Germinal center (tissue), 1 donor: ENCODE measurements at regions not wholly inside any gene's neighbourhood (a gene's known extent, or its start where the extent isn't known, plus 50 kb on each side); places are given as distances from the start of the nearest gene placed in this dataset.

Experiments
- DNase-seq: peaks from one replicate; pipeline ENCODE4 v3.0.0; 2012; ENCODE audit warnings: mixed read lengths, low spot score

DNA sequence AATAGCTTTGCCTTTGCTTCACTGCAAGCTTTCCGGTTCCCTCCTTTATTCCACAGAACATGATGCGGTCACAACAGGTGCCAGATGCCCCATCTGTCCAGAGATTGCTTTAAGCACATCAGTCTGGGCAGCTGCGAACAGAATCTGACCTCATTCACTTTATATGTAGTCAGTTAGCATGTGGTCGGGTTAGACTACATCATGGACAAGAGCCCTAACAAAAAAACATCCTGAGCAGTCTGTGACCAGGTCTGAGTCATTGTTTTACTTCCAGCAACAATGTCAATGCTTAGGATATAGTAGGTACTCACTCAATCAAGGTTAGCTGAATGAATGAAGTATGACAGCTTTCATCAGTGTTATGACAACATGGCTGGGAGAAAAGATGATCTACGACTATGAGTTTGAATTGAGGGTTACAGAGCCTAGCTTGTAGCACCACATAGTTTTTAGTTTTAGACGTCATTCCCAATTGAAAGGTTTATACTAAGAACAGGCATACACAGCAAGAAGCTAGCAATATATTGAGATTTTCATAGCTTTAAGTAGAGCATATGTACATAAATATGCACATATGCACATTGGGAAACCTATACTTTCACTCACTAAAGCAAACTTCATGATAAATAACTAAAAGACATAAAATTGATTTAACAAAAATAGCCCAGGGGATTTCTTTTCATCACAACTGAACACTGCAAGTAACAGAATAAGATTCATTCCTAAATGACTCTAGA is 64.2 kb upstream of the TMCC3 start:
- no peak for DNase-seq

- no peak for DNase-seq
These were observed 62.6 kb upstream of the TMCC3 start for GRCh38 chr12:94712815-94713515.

DNA sequence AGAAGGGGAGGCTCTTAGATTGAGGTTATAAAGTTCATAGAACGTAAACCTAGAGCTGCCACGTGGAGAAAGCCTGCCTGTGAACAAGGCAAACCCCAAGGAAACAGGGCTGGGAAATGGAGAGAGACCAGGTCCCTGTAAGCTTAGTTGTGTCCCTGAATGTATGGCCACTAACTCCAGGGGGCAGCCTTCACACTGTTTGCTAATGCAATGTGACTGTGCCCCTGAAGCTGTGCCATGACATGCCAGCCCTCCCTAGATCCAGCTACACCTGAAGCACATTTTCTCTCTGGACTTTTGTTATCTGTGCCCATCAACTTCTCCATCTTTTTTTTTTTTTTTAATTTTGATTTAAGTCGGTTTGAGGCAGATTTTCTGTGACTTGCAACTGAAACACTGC is 60.6 kb upstream of the TMCC3 start:
- peak; percentile 60 for DNase-seq

GRCh38 chr12:94707892-94708291 is 57.5 kb upstream of the TMCC3 start:
- no peak for DNase-seq

DNA sequence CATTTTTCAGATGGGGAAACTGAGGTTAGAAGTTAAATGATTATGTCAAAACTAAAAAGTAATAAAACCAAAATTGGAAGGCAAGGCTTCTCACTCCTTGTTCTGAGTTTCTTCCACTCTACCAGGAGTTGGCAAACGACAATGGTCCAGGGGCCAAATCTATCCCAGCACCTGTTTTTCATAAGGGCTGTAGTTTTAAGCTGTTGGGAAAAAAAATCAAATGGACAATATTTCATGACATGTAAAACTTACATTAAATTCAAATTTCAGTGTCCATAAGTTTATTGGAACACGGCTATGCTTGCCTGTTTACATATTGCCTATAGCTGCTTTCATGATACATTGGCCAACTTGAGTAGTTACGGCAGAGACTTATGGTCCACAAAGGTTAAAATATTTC is 56.7 kb upstream of the TMCC3 start:
- no peak for DNase-seq

GRCh38 chr12:94706250-94706661 is 55.9 kb upstream of the TMCC3 start:
- DNase-seq: no peak

GRCh38 chr12:94705676-94706075 is 55.3 kb upstream of the TMCC3 start:
- no peak for DNase-seq

- DNase-seq: no peak
These were observed 54.3 kb upstream of the TMCC3 start for GRCh38 chr12:94704452-94705306.

DNA sequence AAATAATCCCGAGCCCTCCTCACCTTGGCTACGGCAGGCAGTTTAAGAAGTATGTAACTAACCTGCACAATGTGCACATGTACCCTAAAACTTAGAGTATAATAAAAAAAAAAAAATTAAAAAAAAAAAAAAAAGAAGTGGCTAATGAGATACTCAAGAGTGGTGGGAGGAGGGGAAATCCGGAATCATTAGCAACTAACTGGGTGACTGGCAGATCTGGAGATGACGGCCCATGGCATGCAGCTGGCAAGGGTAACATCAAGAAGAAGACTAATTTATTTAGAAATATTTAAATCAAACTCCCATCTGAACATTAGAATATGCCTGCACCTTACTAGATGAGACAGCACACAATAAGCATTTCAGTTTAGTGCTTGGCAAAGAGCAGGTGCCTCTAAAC is 52.3 kb upstream of the TMCC3 start:
- no peak for DNase-seq

DNA sequence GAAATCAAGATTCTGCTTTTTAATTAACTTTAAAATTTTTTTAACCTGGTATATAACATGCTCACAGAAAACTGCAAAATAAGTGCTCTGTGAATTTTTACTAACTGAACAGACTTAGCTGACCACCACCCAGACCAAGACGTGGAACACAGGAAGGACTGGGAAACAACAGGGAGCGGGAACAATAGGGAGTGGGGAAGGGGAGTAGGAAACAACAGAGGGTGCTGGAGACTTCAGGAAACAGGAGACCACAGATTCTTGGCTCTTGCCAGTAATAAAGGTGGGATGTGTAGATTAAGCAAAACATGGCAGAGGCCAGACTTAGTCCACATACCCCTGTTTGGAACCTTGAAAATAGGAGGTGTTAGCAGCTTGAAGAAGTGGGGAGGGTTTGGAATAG is 51.4 kb upstream of the TMCC3 start:
- no peak for DNase-seq

- DNase-seq: no peak
These were observed 50.3 kb upstream of the TMCC3 start for GRCh38 chr12:94700662-94701061.
